Head of caudate nucleus (tissue), 42 donors: ENCODE measurements at regions not wholly inside any gene's neighbourhood (a gene's known extent, or its start where the extent isn't known, plus 50 kb on each side); places are given as distances from the start of the nearest gene placed in this dataset.

ENCODE experiments used
- DNase-seq, 42 donors: peaks; one replicate each; pipeline versions ENCODE4 v3.0.0 to v3.0.0-alpha.2; 2020 to 2021; ENCODE audit warnings: mixed read lengths in 7 of 42
- intact Hi-C: fragments of 100-400 bp; cut with DNase I; formaldehyde crosslinking; loops from one replicate; pipeline ENCODE4 v1.15.0; 2022

GRCh38 chr12:92544322-92544721 lies 158.5 kb upstream of the PLEKHG7 start:
- intact Hi-C loops, result no loop called here
- DNase-seq, result no peak

- intact Hi-C loops, result no loop called here
- no peak for DNase-seq
These were observed 158.9 kb upstream of the PLEKHG7 start for GRCh38 chr12:92543840-92544239.

GRCh38 chr12:92543359-92543758 lies 159.4 kb upstream of the PLEKHG7 start:
- intact Hi-C loops, result no loop called here
- DNase-seq, result no peak

GRCh38 chr12:92541731-92542130 lies 161.1 kb upstream of the PLEKHG7 start:
- intact Hi-C loops, result no loop called here
- DNase-seq, result no peak

GRCh38 chr12:92540782-92541423 lies 161.9 kb upstream of the PLEKHG7 start:
- intact Hi-C loops, result no loop called here
- DNase-seq, result no peak

- intact Hi-C loops, result no loop called here
- DNase-seq, result peak in 22 of 42 donors; percentile 1 to 42 (median 18)
These were observed 162.6 kb upstream of the PLEKHG7 start for GRCh38 chr12:92539976-92540781.

- intact Hi-C loops, result no loop called here
- no peak for DNase-seq
These were observed 163.6 kb upstream of the PLEKHG7 start for GRCh38 chr12:92539110-92539749.

GRCh38 chr12:92537290-92537960 lies 165.4 kb upstream of the PLEKHG7 start:
- intact Hi-C loops, result no loop called here
- no peak for DNase-seq

GRCh38 chr12:92535961-92536360 lies 166.8 kb upstream of the PLEKHG7 start:
- intact Hi-C loops, result no loop called here
- DNase-seq, result no peak

- DNase-seq, result no peak
- intact Hi-C loops, result no loop called here
These were observed 169.4 kb upstream of the PLEKHG7 start for GRCh38 chr12:92533280-92533890.

GRCh38 chr12:92530706-92531105 lies 172.1 kb upstream of the PLEKHG7 start:
- intact Hi-C loops, result no loop called here
- DNase-seq, result no peak

- no peak for DNase-seq
- intact Hi-C loops, result no loop called here
These were observed 172.8 kb upstream of the PLEKHG7 start for GRCh38 chr12:92529944-92530343.

- no peak for DNase-seq
- intact Hi-C loops, result no loop called here
These were observed 174.2 kb upstream of the PLEKHG7 start for GRCh38 chr12:92528586-92528985.

GRCh38 chr12:92528097-92528496 lies 174.7 kb upstream of the PLEKHG7 start:
- DNase-seq, result no peak
- intact Hi-C loops, result no loop called here

- intact Hi-C loops, result no loop called here
- no peak for DNase-seq
These were observed 178.3 kb upstream of the PLEKHG7 start for GRCh38 chr12:92524489-92524888.

- intact Hi-C loops, result no loop called here
These were observed 182.3 kb upstream of the PLEKHG7 start for GRCh38 chr12:92520511-92520910.

GRCh38 chr12:92519284-92519683 lies 183.5 kb upstream of the PLEKHG7 start:
- DNase-seq, result no peak
- intact Hi-C loops, result no loop called here

More at GRCh38 chr12:92520511-92520910, 182.3 kb upstream of the PLEKHG7 start:
- no peak for DNase-seq

- intact Hi-C loops, result no loop called here
- no peak for DNase-seq
These were observed 184.7 kb upstream of the PLEKHG7 start for GRCh38 chr12:92518071-92518470.

- no peak for DNase-seq
These were observed 186.6 kb upstream of the PLEKHG7 start for GRCh38 chr12:92516277-92516600.

More at GRCh38 chr12:92516277-92516600, 186.6 kb upstream of the PLEKHG7 start:
- intact Hi-C loops, result no loop called here
